SK-N-MC (cell line): ENCODE measurements at regions not wholly inside any gene's neighbourhood (a gene's known extent, or its start where the extent isn't known, plus 50 kb on each side); places are given as distances from the start of the nearest gene placed in this dataset.

Experiments used
- EZH2 ChIP-seq: fragments of 200-600 bp; sonication (generic); IDR thresholded peaks from one replicate; pipeline ENCODE4 v1.6.1; 2017; ENCODE audit warnings: antibody characterized with exemption
- FOXP2 ChIP-seq: optimal IDR thresholded peaks from 2 replicates; pipeline ENCODE3; 2011; ENCODE audit warnings: mild to moderate bottlenecking, moderate library complexity; ENCODE audit not compliant: insufficient read depth; ENCODE audit errors: extremely low read length, control extremely low read depth
- POLR2AphosphoS5 ChIP-seq: IDR thresholded peaks from 2 replicates; pipeline ENCODE4 v1.6.1; 2012; ENCODE audit warnings: mild to moderate bottlenecking, low read depth, low read length, borderline replicate concordance

DNA sequence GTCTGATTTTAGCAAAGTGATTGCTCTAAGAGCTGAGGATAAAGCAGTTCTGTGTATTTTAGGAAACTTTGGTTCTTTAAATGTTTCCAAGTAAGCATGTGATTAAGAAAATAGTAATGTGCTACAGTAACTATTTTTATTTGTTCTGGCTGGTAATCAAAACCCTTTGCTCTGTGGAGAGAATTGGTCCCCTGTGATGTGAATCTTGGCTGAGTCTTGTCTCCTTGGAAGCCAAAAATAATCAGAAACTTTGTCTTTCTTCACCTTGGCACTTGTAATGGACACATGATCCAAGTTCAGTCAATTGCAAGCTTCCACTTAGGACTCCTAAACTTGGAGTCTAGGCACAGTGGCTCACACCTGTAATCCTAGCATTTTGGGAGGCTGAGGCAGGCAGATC, 422.7 kb upstream of the CDH20 start:
- TF ChIP-seq POLR2AphosphoS5 (no peak), EZH2 (no peak), FOXP2 (no peak)
